CD4-positive, alpha-beta memory T cell (primary cell): ENCODE measurements at regions not wholly inside any gene's neighbourhood (a gene's known extent, or its start where the extent isn't known, plus 50 kb on each side); places are given as distances from the start of the nearest gene placed in this dataset.

Experiments used
- CTCF ChIA-PET: fragments of 350-600 bp; sonication (Branson Sonifier 250); formaldehyde crosslinking; loops from one replicate; lab custom pipeline; 2021; ENCODE audit warnings: inconsistent platforms; ENCODE audit not compliant: partially characterized antibody; lab: Charles Lee
- POLR2A ChIA-PET: fragments of 350-600 bp; sonication (Branson Sonifier 250); formaldehyde crosslinking; loops from one replicate; lab custom pipeline; 2021; ENCODE audit not compliant: partially characterized antibody; lab: Charles Lee
- DNase-seq, 5 donors: peaks; one replicate each; pipeline versions ENCODE4 v3.0.0 to v3.0.0-alpha.2; 2020 to 2022; ENCODE audit warnings: mixed read lengths in 1 of 5
- H3K27ac ChIP-seq: one replicate; pipeline ENCODE4 v1.7.0; 2013; ENCODE audit warnings: low read depth, low read length
- H3K27me3 ChIP-seq: 2 replicates; pipeline ENCODE4 v1.7.0; 2013; ENCODE audit warnings: mild to moderate bottlenecking, low read length, moderate library complexity; ENCODE audit not compliant: insufficient read depth
- H3K36me3 ChIP-seq: 2 replicates; pipeline ENCODE4 v1.7.0; 2013; ENCODE audit warnings: mild to moderate bottlenecking, low read length, moderate library complexity; ENCODE audit not compliant: insufficient read depth
- H3K4me1 ChIP-seq: 2 replicates; pipeline ENCODE4 v1.7.0; 2013; ENCODE audit warnings: mild to moderate bottlenecking, low read length, moderate library complexity; ENCODE audit not compliant: insufficient read depth
- H3K4me3 ChIP-seq, 2 donors: one replicate each; pipeline ENCODE4 v1.7.0; 2013; ENCODE audit warnings: low read length in 2 of 2, mild to moderate bottlenecking in 1 of 2
- H3K9me3 ChIP-seq, 2 donors: one replicate each; pipeline ENCODE4 v1.7.0; 2013; ENCODE audit warnings: low read length in 2 of 2, control low read depth in 1 of 2; ENCODE audit not compliant: control insufficient read depth in 1 of 2
- H3K27ac Mint-ChIP-seq, 7 donors: one replicate each; pipeline ENCODE4 v1.8.0; 2020 to 2021; ENCODE audit warnings: mixed read lengths in 7 of 7, mild to moderate bottlenecking in 6 of 7, inconsistent platforms in 3 of 7, moderate library complexity in 3 of 7
- H3K27me3 Mint-ChIP-seq, 2 donors: one replicate each; pipeline ENCODE4 v1.8.0; 2020 to 2021; ENCODE audit warnings: mixed read lengths in 2 of 2
- H3K36me3 Mint-ChIP-seq, 2 donors: one replicate each; pipeline ENCODE4 v1.8.0; 2020 to 2021; ENCODE audit warnings: mixed read lengths in 2 of 2, inconsistent platforms in 1 of 2, mild to moderate bottlenecking in 1 of 2
- H3K4me1 Mint-ChIP-seq, 4 donors: one replicate each; pipeline ENCODE4 v1.8.0; 2020 to 2021; ENCODE audit warnings: mixed read lengths in 4 of 4, mild to moderate bottlenecking in 1 of 4
- H3K4me3 Mint-ChIP-seq, 8 donors: one replicate each; pipeline ENCODE4 v1.8.0; 2020 to 2021; ENCODE audit warnings: mixed read lengths in 8 of 8, mild to moderate bottlenecking in 7 of 8, moderate library complexity in 6 of 8, inconsistent platforms in 3 of 8
- H3K9me3 Mint-ChIP-seq, 8 donors: one replicate each; pipeline ENCODE4 v1.8.0; 2020 to 2021; ENCODE audit warnings: mixed read lengths in 8 of 8, mild to moderate bottlenecking in 5 of 8, inconsistent platforms in 3 of 8, moderate library complexity in 1 of 8
- intact Hi-C: fragments of 100-400 bp; cut with micrococcal nuclease; formaldehyde crosslinking; loops from one replicate; pipeline ENCODE4 v1.15.1; 2023

- H3K4me3 ChIP-seq = no peak overlapping the region
- no peak overlapping the region for H3K27ac ChIP-seq
- no peaks in the 10 kb centered on the region for H3K27me3 ChIP-seq
- intact Hi-C loops = no loop called here
- DNase-seq = no peak
- CTCF ChIA-PET = no interaction called here
- Mint-ChIP-seq H3K9me3 (peaks cover 0 to 6% (median 2%) of the 10 kb centered on the region in 8 donors), H3K36me3 (no peaks in the 10 kb centered on the region), H3K4me3 (no peak overlapping the region), H3K27me3 (no peaks in the 10 kb centered on the region), H3K4me1 (no peaks in the 10 kb centered on the region), H3K27ac (no peak overlapping the region)
- no peaks in the 10 kb centered on the region for H3K4me1 ChIP-seq
- POLR2A ChIA-PET = no interaction called here
- H3K9me3 ChIP-seq = no peaks in the 10 kb centered on the region
- no peaks in the 10 kb centered on the region for H3K36me3 ChIP-seq
These were observed 155.6 kb downstream of the WNT5A start for GRCh38 chr3:55331524-55331923.

GRCh38 chr3:55330756-55331155 lies 156.3 kb downstream of the WNT5A start:
- Mint-ChIP-seq H3K27ac (no peak overlapping the region), H3K36me3 (no peaks in the 10 kb centered on the region), H3K4me3 (no peak overlapping the region), H3K4me1 (no peaks in the 10 kb centered on the region), H3K9me3 (peaks cover 0 to 6% (median 2%) of the 10 kb centered on the region in 8 donors), H3K27me3 (no peaks in the 10 kb centered on the region)
- Histone ChIP-seq H3K27me3 (no peaks in the 10 kb centered on the region), H3K27ac (no peak overlapping the region), H3K36me3 (no peaks in the 10 kb centered on the region), H3K4me3 (no peak overlapping the region), H3K9me3 (no peaks in the 10 kb centered on the region), H3K4me1 (no peaks in the 10 kb centered on the region)
- no peak for DNase-seq
- ChIA-PET POLR2A (no interaction called here), CTCF (no interaction called here)
- intact Hi-C loops = no loop called here

GRCh38 chr3:55330355-55330754 lies 156.8 kb downstream of the WNT5A start:
- Histone ChIP-seq H3K36me3 (no peaks in the 10 kb centered on the region), H3K27ac (no peak overlapping the region), H3K4me1 (no peaks in the 10 kb centered on the region), H3K4me3 (no peak overlapping the region), H3K9me3 (no peaks in the 10 kb centered on the region), H3K27me3 (no peaks in the 10 kb centered on the region)
- intact Hi-C loops = no loop called here
- no peaks in the 10 kb centered on the region for H3K4me1 Mint-ChIP-seq
- no peak overlapping the region for H3K4me3 Mint-ChIP-seq
- no peak overlapping the region for H3K27ac Mint-ChIP-seq
- H3K9me3 Mint-ChIP-seq = peaks cover 0 to 6% (median 2%) of the 10 kb centered on the region in 8 donors
- ChIA-PET POLR2A (no interaction called here), CTCF (no interaction called here)
- H3K27me3 Mint-ChIP-seq = no peaks in the 10 kb centered on the region
- DNase-seq = no peak
- no peaks in the 10 kb centered on the region for H3K36me3 Mint-ChIP-seq

- H3K4me3 ChIP-seq = no peak overlapping the region
- no peaks in the 10 kb centered on the region for H3K27me3 ChIP-seq
- H3K4me1 ChIP-seq = no peaks in the 10 kb centered on the region
- Mint-ChIP-seq H3K36me3 (no peaks in the 10 kb centered on the region), H3K4me3 (no peak overlapping the region), H3K27ac (no peak overlapping the region), H3K4me1 (no peaks in the 10 kb centered on the region), H3K9me3 (peaks cover 0 to 6% (median 2%) of the 10 kb centered on the region in 8 donors), H3K27me3 (no peaks in the 10 kb centered on the region)
- ChIA-PET POLR2A (no interaction called here), CTCF (no interaction called here)
- no peaks in the 10 kb centered on the region for H3K36me3 ChIP-seq
- DNase-seq = no peak
- H3K9me3 ChIP-seq = no peaks in the 10 kb centered on the region
- intact Hi-C loops = no loop called here
- H3K27ac ChIP-seq = no peak overlapping the region
These were observed 157.3 kb downstream of the WNT5A start for GRCh38 chr3:55329849-55330248.

- no peak overlapping the region for H3K27ac Mint-ChIP-seq
- H3K4me1 ChIP-seq = no peaks in the 10 kb centered on the region
- H3K9me3 ChIP-seq = no peaks in the 10 kb centered on the region
- no peak overlapping the region for H3K27ac ChIP-seq
- H3K9me3 Mint-ChIP-seq = peaks cover 0 to 6% (median 3%) of the 10 kb centered on the region in 8 donors
- H3K4me1 Mint-ChIP-seq = no peaks in the 10 kb centered on the region
- ChIA-PET POLR2A (no interaction called here), CTCF (no interaction called here)
- no peak overlapping the region for H3K4me3 ChIP-seq
- H3K36me3 ChIP-seq = no peaks in the 10 kb centered on the region
- H3K4me3 Mint-ChIP-seq = no peak overlapping the region
- H3K27me3 ChIP-seq = no peaks in the 10 kb centered on the region
- intact Hi-C loops = no loop called here
- no peaks in the 10 kb centered on the region for H3K27me3 Mint-ChIP-seq
- no peaks in the 10 kb centered on the region for H3K36me3 Mint-ChIP-seq
- DNase-seq = no peak
These were observed 159.8 kb downstream of the WNT5A start for GRCh38 chr3:55327131-55327920.

GRCh38 chr3:55322638-55323037 lies 164.5 kb downstream of the WNT5A start:
- no peaks in the 10 kb centered on the region for H3K36me3 ChIP-seq
- no peak overlapping the region for H3K4me3 Mint-ChIP-seq
- no peak overlapping the region for H3K27ac ChIP-seq
- no peaks in the 10 kb centered on the region for H3K36me3 Mint-ChIP-seq
- intact Hi-C loops = no loop called here
- no peaks in the 10 kb centered on the region for H3K27me3 Mint-ChIP-seq
- ChIA-PET CTCF (interaction anchor here (0.5 kb wide), 1 partner anchor 84 kb away, joined by 3 read pairs; no protein-coding TSS in a partner anchor), POLR2A (no interaction called here)
- peaks cover 0 to 6% (median 4%) of the 10 kb centered on the region in 8 donors for H3K9me3 Mint-ChIP-seq
- no peaks in the 10 kb centered on the region for H3K27me3 ChIP-seq
- no peak overlapping the region for H3K4me3 ChIP-seq
- no peaks in the 10 kb centered on the region for H3K4me1 Mint-ChIP-seq
- H3K27ac Mint-ChIP-seq = no peak overlapping the region
- no peaks in the 10 kb centered on the region for H3K4me1 ChIP-seq
- no peaks in the 10 kb centered on the region for H3K9me3 ChIP-seq
- DNase-seq = no peak

- Histone ChIP-seq H3K9me3 (no peaks in the 10 kb centered on the region), H3K4me3 (no peak overlapping the region), H3K36me3 (no peaks in the 10 kb centered on the region), H3K27ac (no peak overlapping the region), H3K4me1 (no peaks in the 10 kb centered on the region), H3K27me3 (no peaks in the 10 kb centered on the region)
- Mint-ChIP-seq H3K9me3 (peaks cover 0 to 5% (median 3%) of the 10 kb centered on the region in 8 donors), H3K4me1 (no peaks in the 10 kb centered on the region), H3K36me3 (no peaks in the 10 kb centered on the region), H3K4me3 (no peak overlapping the region), H3K27ac (no peak overlapping the region), H3K27me3 (no peaks in the 10 kb centered on the region)
- no peak for DNase-seq
- intact Hi-C loops = no loop called here
- CTCF ChIA-PET = no interaction called here
- POLR2A ChIA-PET = no interaction called here
These were observed 166.2 kb downstream of the WNT5A start for GRCh38 chr3:55320928-55321327.
